ENCODE measurements at regions not wholly inside any gene's neighbourhood (a gene's known extent, or its start where the extent isn't known, plus 50 kb on each side); places are given as distances from the start of the nearest gene placed in this dataset.

GRCh38 chr2:44836174-44836573 lies 105.3 kb upstream of the SIX3 start:
- Mint-ChIP-seq H3K27me3 (peaks cover 3% of the 10 kb centered on the region), H3K4me1 (ENCODE audit: low read depth) (peaks cover 10% of the 10 kb centered on the region), H3K36me3 (ENCODE audit: low read depth) (no peaks in the 10 kb centered on the region), H3K4me3 (no peak overlapping the region), H3K9me3 (no peaks in the 10 kb centered on the region), H3K27ac (no peak overlapping the region)
- CTCF ChIA-PET, result no interaction called here
- POLR2A ChIA-PET, result no interaction called here
- no peak for TF ChIP-seq CTCF (IDR thresholded peaks at IDR 0.05)
- intact Hi-C loops (cut with micrococcal nuclease), result no loop called here
- DNase-seq (peak; percentile 70), ATAC-seq (peak; percentile 95)

- H3K4me3 Mint-ChIP-seq, result no peak overlapping the region
- ChIA-PET CTCF (no interaction called here), POLR2A (no interaction called here)
- no peaks in the 10 kb centered on the region for H3K36me3 Mint-ChIP-seq (ENCODE audit: low read depth)
- ATAC-seq, result no peak
- H3K9me3 Mint-ChIP-seq, result no peaks in the 10 kb centered on the region
- H3K27ac Mint-ChIP-seq, result no peak overlapping the region
- H3K27me3 Mint-ChIP-seq, result peaks cover 3% of the 10 kb centered on the region
- intact Hi-C loops (cut with micrococcal nuclease), result no loop called here
- H3K4me1 Mint-ChIP-seq (ENCODE audit: low read depth), result peaks cover 10% of the 10 kb centered on the region
- no peak for TF ChIP-seq CTCF (IDR thresholded peaks at IDR 0.05)
- DNase-seq, result no peak
Observed at GRCh38 chr2:44836916-44837315, 104.6 kb upstream of the SIX3 start.

- no peak overlapping the region for H3K4me3 Mint-ChIP-seq
- intact Hi-C loops (cut with micrococcal nuclease), result no loop called here
- CTCF ChIA-PET, result interaction anchor here (0.9 kb wide), 1 partner anchor 12 kb away, joined by 3 read pairs; no protein-coding TSS in a partner anchor
- peaks cover 10% of the 10 kb centered on the region for H3K4me1 Mint-ChIP-seq (ENCODE audit: low read depth)
- no peaks in the 10 kb centered on the region for H3K36me3 Mint-ChIP-seq (ENCODE audit: low read depth)
- no peak for DNase-seq
- no peak overlapping the region for H3K27ac Mint-ChIP-seq
- no peaks in the 10 kb centered on the region for H3K9me3 Mint-ChIP-seq
- ATAC-seq, result no peak
- TF ChIP-seq CTCF (IDR thresholded peaks at IDR 0.05), result no peak
- H3K27me3 Mint-ChIP-seq, result peaks cover 3% of the 10 kb centered on the region
- POLR2A ChIA-PET, result no interaction called here
Observed at GRCh38 chr2:44838116-44838790, 103.2 kb upstream of the SIX3 start.

GRCh38 chr2:44839370-44839769 lies 102.1 kb upstream of the SIX3 start:
- CTCF ChIA-PET, result no interaction called here
- no peaks in the 10 kb centered on the region for H3K9me3 Mint-ChIP-seq
- no peak for TF ChIP-seq CTCF (IDR thresholded peaks at IDR 0.05)
- peaks cover 7% of the 10 kb centered on the region for H3K27me3 Mint-ChIP-seq
- H3K27ac Mint-ChIP-seq, result no peak overlapping the region
- no peaks in the 10 kb centered on the region for H3K36me3 Mint-ChIP-seq (ENCODE audit: low read depth)
- POLR2A ChIA-PET, result no interaction called here
- ATAC-seq, result no peak
- no peak overlapping the region for H3K4me3 Mint-ChIP-seq
- intact Hi-C loops (cut with micrococcal nuclease), result no loop called here
- peaks cover 5% of the 10 kb centered on the region for H3K4me1 Mint-ChIP-seq (ENCODE audit: low read depth)
- DNase-seq, result no peak

- CTCF ChIA-PET, result no interaction called here
- POLR2A ChIA-PET, result no interaction called here
- no peaks in the 10 kb centered on the region for H3K36me3 Mint-ChIP-seq (ENCODE audit: low read depth)
- intact Hi-C loops (cut with micrococcal nuclease), result no loop called here
- TF ChIP-seq CTCF (IDR thresholded peaks at IDR 0.05), result no peak
- no peak overlapping the region for H3K4me3 Mint-ChIP-seq
- H3K27me3 Mint-ChIP-seq, result peaks cover 7% of the 10 kb centered on the region
- no peak for DNase-seq
- H3K27ac Mint-ChIP-seq, result no peak overlapping the region
- peaks cover 5% of the 10 kb centered on the region for H3K4me1 Mint-ChIP-seq (ENCODE audit: low read depth)
- H3K9me3 Mint-ChIP-seq, result no peaks in the 10 kb centered on the region
- no peak for ATAC-seq
Observed at GRCh38 chr2:44839771-44840502, 101.6 kb upstream of the SIX3 start.
